GM23338 (cell line): ENCODE measurements at regions not wholly inside any gene's neighbourhood (a gene's known extent, or its start where the extent isn't known, plus 50 kb on each side); places are given as distances from the start of the nearest gene placed in this dataset.

ENCODE experiments used
- CREB1 ChIP-seq: fragments of 250-450 bp; sonication (Bioruptor Pico); IDR thresholded peaks from 2 replicates; pipeline ENCODE4 v1.5.0; 2020; ENCODE audit warnings: low read depth, mild to moderate bottlenecking, moderate library complexity
- EZH2 ChIP-seq: fragments of 200-600 bp; sonication (generic); IDR thresholded peaks from one replicate; pipeline ENCODE4 v1.8.0; 2017; ENCODE audit warnings: antibody characterized with exemption, mild to moderate bottlenecking, low read depth; ENCODE audit not compliant: unreplicated experiment
- EZH2phosphoT487 ChIP-seq: fragments of 200-600 bp; sonication (generic); IDR thresholded peaks from one replicate; pipeline ENCODE4 v1.8.1; 2018; ENCODE audit warnings: antibody characterized with exemption; ENCODE audit not compliant: unreplicated experiment
- JUNB ChIP-seq: IDR thresholded peaks from one replicate; pipeline ENCODE4 v1.6.1; 2016; ENCODE audit warnings: antibody characterized with exemption; ENCODE audit not compliant: unreplicated experiment
- POLR2AphosphoS5 ChIP-seq: IDR thresholded peaks from 2 replicates; pipeline ENCODE4 v1.6.1; 2016; ENCODE audit warnings: antibody characterized with exemption, low read depth
- STAT1 ChIP-seq: IDR thresholded peaks from one replicate; pipeline ENCODE4 v1.6.1; 2016; ENCODE audit warnings: antibody characterized with exemption; ENCODE audit not compliant: unreplicated experiment
- ZNF114 ChIP-seq: fragments of 250-450 bp; sonication (Bioruptor Pico); IDR thresholded peaks from 2 replicates; pipeline ENCODE4 v1.5.0; 2020; ENCODE audit warnings: mild to moderate bottlenecking, moderate library complexity
- TF ChIP-seq, protein P1 (sequence below), 2 experiments: fragments of 200-600 bp in 1 of 2; sonication (generic) in 1 of 2; conservative IDR thresholded peaks; 2 replicates each; pipeline versions ENCODE4 v1.5.1 to v1.6.1; 2016 to 2017; ENCODE audit warnings: antibody characterized with exemption in 2 of 2, low read depth in 2 of 2, mild to moderate bottlenecking in 2 of 2, moderate library complexity in 1 of 2
- TF ChIP-seq, protein P2 (sequence below): IDR thresholded peaks from one replicate; pipeline ENCODE4 v1.6.1; 2018; ENCODE audit warnings: antibody characterized with exemption; ENCODE audit not compliant: unreplicated experiment
- TF ChIP-seq, protein P3 (sequence below): IDR thresholded peaks from 2 replicates; pipeline ENCODE4 v1.6.1; 2016; ENCODE audit warnings: antibody characterized with exemption

DNA sequence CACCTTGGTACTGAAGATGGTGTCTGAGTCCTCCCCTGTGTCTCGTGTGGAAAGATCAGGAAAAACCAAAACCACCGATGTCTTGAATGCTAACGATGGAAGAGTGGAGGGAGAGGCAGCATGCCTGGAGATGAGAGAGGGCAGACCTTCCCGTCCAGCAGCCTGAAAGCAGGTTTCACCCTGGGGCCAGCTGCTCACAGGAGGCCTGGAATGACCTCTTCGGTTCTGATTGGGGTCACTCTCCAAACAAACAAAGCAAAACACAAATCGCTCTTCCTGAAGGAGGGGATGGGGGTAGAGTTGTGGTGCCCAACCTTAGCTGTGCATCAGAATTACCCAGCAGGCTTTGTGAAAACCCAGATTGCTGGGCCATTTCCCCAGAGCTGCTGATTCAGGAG lies 142.3 kb upstream of the SOX1 start:
- no peak for TF ChIP-seq POLR2AphosphoS5
- TF ChIP-seq, protein P1, sequence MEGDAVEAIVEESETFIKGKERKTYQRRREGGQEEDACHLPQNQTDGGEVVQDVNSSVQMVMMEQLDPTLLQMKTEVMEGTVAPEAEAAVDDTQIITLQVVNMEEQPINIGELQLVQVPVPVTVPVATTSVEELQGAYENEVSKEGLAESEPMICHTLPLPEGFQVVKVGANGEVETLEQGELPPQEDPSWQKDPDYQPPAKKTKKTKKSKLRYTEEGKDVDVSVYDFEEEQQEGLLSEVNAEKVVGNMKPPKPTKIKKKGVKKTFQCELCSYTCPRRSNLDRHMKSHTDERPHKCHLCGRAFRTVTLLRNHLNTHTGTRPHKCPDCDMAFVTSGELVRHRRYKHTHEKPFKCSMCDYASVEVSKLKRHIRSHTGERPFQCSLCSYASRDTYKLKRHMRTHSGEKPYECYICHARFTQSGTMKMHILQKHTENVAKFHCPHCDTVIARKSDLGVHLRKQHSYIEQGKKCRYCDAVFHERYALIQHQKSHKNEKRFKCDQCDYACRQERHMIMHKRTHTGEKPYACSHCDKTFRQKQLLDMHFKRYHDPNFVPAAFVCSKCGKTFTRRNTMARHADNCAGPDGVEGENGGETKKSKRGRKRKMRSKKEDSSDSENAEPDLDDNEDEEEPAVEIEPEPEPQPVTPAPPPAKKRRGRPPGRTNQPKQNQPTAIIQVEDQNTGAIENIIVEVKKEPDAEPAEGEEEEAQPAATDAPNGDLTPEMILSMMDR (conservative IDR thresholded peaks at IDR 0.05; ENCODE audit: low read depth in 2 of 2): no peak
- TF ChIP-seq, protein P2, sequence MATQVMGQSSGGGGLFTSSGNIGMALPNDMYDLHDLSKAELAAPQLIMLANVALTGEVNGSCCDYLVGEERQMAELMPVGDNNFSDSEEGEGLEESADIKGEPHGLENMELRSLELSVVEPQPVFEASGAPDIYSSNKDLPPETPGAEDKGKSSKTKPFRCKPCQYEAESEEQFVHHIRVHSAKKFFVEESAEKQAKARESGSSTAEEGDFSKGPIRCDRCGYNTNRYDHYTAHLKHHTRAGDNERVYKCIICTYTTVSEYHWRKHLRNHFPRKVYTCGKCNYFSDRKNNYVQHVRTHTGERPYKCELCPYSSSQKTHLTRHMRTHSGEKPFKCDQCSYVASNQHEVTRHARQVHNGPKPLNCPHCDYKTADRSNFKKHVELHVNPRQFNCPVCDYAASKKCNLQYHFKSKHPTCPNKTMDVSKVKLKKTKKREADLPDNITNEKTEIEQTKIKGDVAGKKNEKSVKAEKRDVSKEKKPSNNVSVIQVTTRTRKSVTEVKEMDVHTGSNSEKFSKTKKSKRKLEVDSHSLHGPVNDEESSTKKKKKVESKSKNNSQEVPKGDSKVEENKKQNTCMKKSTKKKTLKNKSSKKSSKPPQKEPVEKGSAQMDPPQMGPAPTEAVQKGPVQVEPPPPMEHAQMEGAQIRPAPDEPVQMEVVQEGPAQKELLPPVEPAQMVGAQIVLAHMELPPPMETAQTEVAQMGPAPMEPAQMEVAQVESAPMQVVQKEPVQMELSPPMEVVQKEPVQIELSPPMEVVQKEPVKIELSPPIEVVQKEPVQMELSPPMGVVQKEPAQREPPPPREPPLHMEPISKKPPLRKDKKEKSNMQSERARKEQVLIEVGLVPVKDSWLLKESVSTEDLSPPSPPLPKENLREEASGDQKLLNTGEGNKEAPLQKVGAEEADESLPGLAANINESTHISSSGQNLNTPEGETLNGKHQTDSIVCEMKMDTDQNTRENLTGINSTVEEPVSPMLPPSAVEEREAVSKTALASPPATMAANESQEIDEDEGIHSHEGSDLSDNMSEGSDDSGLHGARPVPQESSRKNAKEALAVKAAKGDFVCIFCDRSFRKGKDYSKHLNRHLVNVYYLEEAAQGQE: no peak
- no peak for TF ChIP-seq EZH2
- no peak for TF ChIP-seq CREB1 (CRISPR knock-in tag)
- TF ChIP-seq, protein P3, sequence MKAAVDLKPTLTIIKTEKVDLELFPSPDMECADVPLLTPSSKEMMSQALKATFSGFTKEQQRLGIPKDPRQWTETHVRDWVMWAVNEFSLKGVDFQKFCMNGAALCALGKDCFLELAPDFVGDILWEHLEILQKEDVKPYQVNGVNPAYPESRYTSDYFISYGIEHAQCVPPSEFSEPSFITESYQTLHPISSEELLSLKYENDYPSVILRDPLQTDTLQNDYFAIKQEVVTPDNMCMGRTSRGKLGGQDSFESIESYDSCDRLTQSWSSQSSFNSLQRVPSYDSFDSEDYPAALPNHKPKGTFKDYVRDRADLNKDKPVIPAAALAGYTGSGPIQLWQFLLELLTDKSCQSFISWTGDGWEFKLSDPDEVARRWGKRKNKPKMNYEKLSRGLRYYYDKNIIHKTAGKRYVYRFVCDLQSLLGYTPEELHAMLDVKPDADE: no peak
- no peak for TF ChIP-seq EZH2phosphoT487
- TF ChIP-seq STAT1: no peak
- TF ChIP-seq ZNF114 (CRISPR knock-in tag): no peak
- TF ChIP-seq JUNB: no peak
